NT2/D1 (cell line): ENCODE measurements at regions not wholly inside any gene's neighbourhood (a gene's known extent, or its start where the extent isn't known, plus 50 kb on each side); places are given as distances from the start of the nearest gene placed in this dataset.

Experiments
- SUZ12 ChIP-seq: IDR thresholded peaks from 2 replicates; pipeline ENCODE4 v1.6.1; 2011; ENCODE audit not compliant: insufficient read length, insufficient read depth; ENCODE audit errors: extremely low read depth
- YY1 ChIP-seq: IDR thresholded peaks from 2 replicates; pipeline ENCODE4 v1.6.1; 2011; ENCODE audit not compliant: insufficient read length, insufficient read depth
- ZNF274 ChIP-seq: IDR thresholded peaks from 2 replicates; pipeline ENCODE4 v1.6.1; 2011; ENCODE audit warnings: mild to moderate bottlenecking, low read depth, low read length

DNA sequence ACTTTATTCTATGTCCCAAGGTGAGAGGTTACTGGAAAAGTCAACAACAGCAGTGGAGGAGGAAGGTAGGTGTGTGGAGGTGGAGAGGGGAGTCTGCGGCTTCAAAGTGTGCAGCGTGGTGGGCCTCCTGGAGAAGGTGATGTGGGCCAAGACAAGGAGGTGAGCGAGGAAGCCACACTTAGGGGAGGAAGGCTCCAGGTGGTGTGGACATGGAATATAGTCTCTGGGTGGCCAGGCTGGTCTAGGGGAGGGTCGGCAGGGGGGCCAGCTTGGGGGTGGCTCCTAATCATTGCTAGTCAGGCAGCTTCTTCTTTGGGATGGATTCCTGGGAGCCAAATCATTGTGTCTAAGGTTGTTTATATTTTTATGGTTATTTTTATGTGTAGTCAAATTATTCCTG, 111.5 kb upstream of the CDH4 start:
- TF ChIP-seq ZNF274, result no peak
- TF ChIP-seq SUZ12, result no peak
- no peak for TF ChIP-seq YY1
